Ascending aorta (tissue), 2 donors: ENCODE measurements at regions not wholly inside any gene's neighbourhood (a gene's known extent, or its start where the extent isn't known, plus 50 kb on each side); places are given as distances from the start of the nearest gene placed in this dataset.

Experiments used
- DNase-seq, 2 donors: peaks; one replicate each; pipeline ENCODE4 v3.0.0-alpha.2; 2019; ENCODE audit warnings: low spot score in 2 of 2
- H3K27ac ChIP-seq, 2 donors: fragments of 200-600 bp; sonication (generic); one replicate each; pipeline ENCODE4 v1.5.1; 2016 to 2017; ENCODE audit warnings: mild to moderate bottlenecking in 1 of 2
- H3K27me3 ChIP-seq: fragments of 200-600 bp; sonication (generic); one replicate; pipeline ENCODE4 v1.5.1; 2017
- H3K36me3 ChIP-seq, 2 donors: fragments of 200-600 bp; sonication (generic); one replicate each; pipeline ENCODE4 v1.5.1; 2016
- H3K4me1 ChIP-seq, 2 donors: fragments of 200-600 bp; sonication (generic); one replicate each; pipeline ENCODE4 v1.5.1; 2016 to 2017; ENCODE audit warnings: mild to moderate bottlenecking in 1 of 2
- H3K4me3 ChIP-seq, 2 donors: fragments of 200-600 bp; sonication (generic); one replicate each; pipeline ENCODE4 v1.5.1; 2016 to 2017; ENCODE audit warnings: mild to moderate bottlenecking in 1 of 2
- H3K9me3 ChIP-seq, 2 donors: fragments of 200-600 bp; sonication (generic); one replicate each; pipeline ENCODE4 v1.5.1; 2016
- CTCF ChIP-seq, 3 experiments: fragments of 200-600 bp in 2 of 3; fragments of 450-650 bp in 1 of 3; sonication (generic) in 2 of 3; IDR thresholded peaks; one replicate each; pipeline ENCODE4 v1.5.1; 2016 to 2019; ENCODE audit warnings: antibody characterized with exemption in 3 of 3, mild to moderate bottlenecking in 1 of 3, moderate library complexity in 1 of 3
- intact Hi-C: fragments of 100-400 bp; cut with DNase I; formaldehyde crosslinking; loops from one replicate; pipeline ENCODE4 v1.15.1; 2023

DNA sequence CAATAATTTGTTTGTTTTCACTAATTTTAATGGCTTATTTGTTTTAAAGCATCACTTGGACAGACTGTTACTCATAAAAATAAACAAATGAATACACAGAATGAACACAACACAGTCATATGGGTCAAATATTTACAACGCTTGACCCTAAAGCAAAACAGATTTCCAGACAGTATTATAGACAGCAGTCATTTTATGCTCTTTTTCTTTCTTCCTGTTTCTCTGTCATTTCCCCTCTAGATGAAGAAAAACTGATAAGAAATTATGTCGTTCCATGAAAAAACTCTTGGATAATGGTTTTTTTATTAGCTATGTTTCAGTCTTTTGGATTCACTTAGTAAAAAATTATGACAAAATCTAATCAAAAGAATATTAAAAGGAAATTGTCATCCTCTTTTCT, 297.3 kb upstream of the NEGR1 start:
- Histone ChIP-seq H3K36me3 (no peaks in the 10 kb centered on the region), H3K27ac (no peak overlapping the region), H3K4me1 (no peaks in the 10 kb centered on the region), H3K4me3 (no peak overlapping the region), H3K27me3 (no peaks in the 10 kb centered on the region), H3K9me3 (no peaks in the 10 kb centered on the region)
- no peak for DNase-seq
- intact Hi-C loops = no loop called here
- no peak for TF ChIP-seq CTCF (IDR thresholded peaks at IDR 0.05)

GRCh38 chr1:72570815-72571214, 288.5 kb upstream of the NEGR1 start:
- Histone ChIP-seq H3K27me3 (no peaks in the 10 kb centered on the region), H3K4me1 (no peaks in the 10 kb centered on the region), H3K9me3 (no peaks in the 10 kb centered on the region), H3K27ac (no peak overlapping the region), H3K4me3 (no peak overlapping the region), H3K36me3 (no peaks in the 10 kb centered on the region)
- DNase-seq = no peak
- intact Hi-C loops = no loop called here
- TF ChIP-seq CTCF (IDR thresholded peaks at IDR 0.05) = no peak

DNA sequence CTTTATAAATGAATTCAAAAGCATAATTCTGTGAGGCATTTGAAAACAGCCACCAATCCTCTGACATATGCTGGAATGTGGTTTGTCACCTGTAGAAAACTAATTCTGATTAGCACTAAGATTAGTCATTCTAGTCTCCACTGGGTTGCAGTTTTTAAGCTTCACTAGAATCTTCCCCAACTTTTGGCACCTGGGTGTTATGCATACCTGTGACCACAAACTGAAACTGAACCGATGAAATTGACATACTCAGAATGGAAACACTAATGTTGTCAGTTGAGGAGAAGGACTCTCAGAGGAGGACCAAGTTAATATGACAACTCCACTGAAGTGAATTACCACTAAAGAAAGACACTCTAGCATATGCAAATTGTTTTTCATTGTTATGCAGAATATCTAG, 285.8 kb upstream of the NEGR1 start:
- Histone ChIP-seq H3K4me1 (no peaks in the 10 kb centered on the region), H3K27me3 (no peaks in the 10 kb centered on the region), H3K36me3 (no peaks in the 10 kb centered on the region), H3K27ac (no peak overlapping the region), H3K4me3 (no peak overlapping the region), H3K9me3 (no peaks in the 10 kb centered on the region)
- TF ChIP-seq CTCF (IDR thresholded peaks at IDR 0.05) = no peak
- DNase-seq = no peak
- intact Hi-C loops = no loop called here

GRCh38 chr1:72567521-72567920, 285.2 kb upstream of the NEGR1 start:
- Histone ChIP-seq H3K27ac (no peak overlapping the region), H3K27me3 (no peaks in the 10 kb centered on the region), H3K4me3 (no peak overlapping the region), H3K9me3 (no peaks in the 10 kb centered on the region), H3K36me3 (no peaks in the 10 kb centered on the region), H3K4me1 (no peaks in the 10 kb centered on the region)
- no peak for DNase-seq
- TF ChIP-seq CTCF (IDR thresholded peaks at IDR 0.05) = no peak
- intact Hi-C loops = no loop called here

DNA sequence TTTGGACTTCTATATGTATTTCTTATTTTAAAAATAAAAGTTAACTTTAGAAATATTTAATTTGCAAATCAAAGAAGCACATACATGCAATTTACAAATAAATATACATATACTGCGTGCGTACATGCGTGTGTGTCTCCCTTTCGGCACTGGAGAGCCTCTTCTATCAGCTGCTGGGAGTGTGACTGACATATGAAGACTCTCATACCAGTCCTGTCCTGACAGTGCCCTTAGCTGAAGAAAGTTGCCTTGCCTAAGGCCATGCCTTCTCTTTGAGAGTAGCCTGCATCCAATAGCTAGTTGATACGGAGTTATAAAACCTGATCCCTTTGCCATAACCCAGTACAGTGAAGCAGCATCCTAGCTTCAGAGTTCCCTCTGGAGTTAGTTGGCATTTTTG, 282.4 kb upstream of the NEGR1 start:
- H3K27ac ChIP-seq = no peak overlapping the region
- H3K4me1 ChIP-seq = no peaks in the 10 kb centered on the region
- DNase-seq = no peak
- no peak for TF ChIP-seq CTCF (IDR thresholded peaks at IDR 0.05)
- no peak overlapping the region for H3K4me3 ChIP-seq
- no peaks in the 10 kb centered on the region for H3K36me3 ChIP-seq
- H3K27me3 ChIP-seq = no peaks in the 10 kb centered on the region
- intact Hi-C loops = no loop called here
- no peaks in the 10 kb centered on the region for H3K9me3 ChIP-seq

GRCh38 chr1:72557446-72558049, 275.2 kb upstream of the NEGR1 start:
- no peaks in the 10 kb centered on the region for H3K27me3 ChIP-seq
- no peaks in the 10 kb centered on the region for H3K9me3 ChIP-seq
- no peak overlapping the region for H3K27ac ChIP-seq
- H3K4me3 ChIP-seq = no peak overlapping the region
- no peaks in the 10 kb centered on the region for H3K4me1 ChIP-seq
- no peak for TF ChIP-seq CTCF (IDR thresholded peaks at IDR 0.05)
- no peak for DNase-seq
- intact Hi-C loops = no loop called here
- no peaks in the 10 kb centered on the region for H3K36me3 ChIP-seq
